Thoracic aorta (tissue), 2 donors: ENCODE measurements at regions not wholly inside any gene's neighbourhood (a gene's known extent, or its start where the extent isn't known, plus 50 kb on each side); places are given as distances from the start of the nearest gene placed in this dataset.

Experiments
- ATAC-seq: fragments of 150-250 bp; one replicate; pipeline ENCODE4 v1.8.0; 2017; ENCODE audit warnings: low read depth; ENCODE audit not compliant: insufficient number of reproducible peaks, low FRiP score
- DNase-seq: peaks from one replicate; pipeline ENCODE4 v3.0.0-alpha.2; 2020; ENCODE audit warnings: low spot score
- H3K27ac ChIP-seq, 2 donors: fragments of 200-600 bp; sonication (generic); 1 replicate in 1 of 2; 2 replicates in 1 of 2; pipeline ENCODE4 v1.5.1; 2016; ENCODE audit warnings: mild to moderate bottlenecking in 2 of 2, moderate library complexity in 2 of 2
- H3K27me3 ChIP-seq: fragments of 200-600 bp; sonication (generic); replicated peaks from 2 replicates; pipeline ENCODE4 v1.6.0; 2016; ENCODE audit warnings: mild to moderate bottlenecking; ENCODE audit not compliant: insufficient read depth
- H3K36me3 ChIP-seq: fragments of 200-600 bp; sonication (generic); one replicate; pipeline ENCODE4 v1.5.1; 2016
- H3K4me1 ChIP-seq, 2 donors: fragments of 200-600 bp; sonication (generic); 1 replicate in 1 of 2; 2 replicates in 1 of 2; pipeline versions ENCODE4 v1.5.1 to v1.6.0; 2016; ENCODE audit warnings: low read depth in 2 of 2, mild to moderate bottlenecking in 1 of 2; ENCODE audit not compliant: control insufficient read depth in 1 of 2
- H3K4me3 ChIP-seq: fragments of 200-600 bp; sonication (generic); 2 replicates; pipeline ENCODE4 v1.5.1; 2016; ENCODE audit warnings: mild to moderate bottlenecking
- H3K9me3 ChIP-seq: fragments of 200-600 bp; sonication (generic); 2 replicates; pipeline ENCODE4 v1.5.1; 2016
- TF ChIP-seq, protein P1 (sequence below): fragments of 200-600 bp; sonication (generic); IDR thresholded peaks from one replicate; pipeline ENCODE4 v1.5.1; 2019; ENCODE audit warnings: antibody characterized with exemption

DNA sequence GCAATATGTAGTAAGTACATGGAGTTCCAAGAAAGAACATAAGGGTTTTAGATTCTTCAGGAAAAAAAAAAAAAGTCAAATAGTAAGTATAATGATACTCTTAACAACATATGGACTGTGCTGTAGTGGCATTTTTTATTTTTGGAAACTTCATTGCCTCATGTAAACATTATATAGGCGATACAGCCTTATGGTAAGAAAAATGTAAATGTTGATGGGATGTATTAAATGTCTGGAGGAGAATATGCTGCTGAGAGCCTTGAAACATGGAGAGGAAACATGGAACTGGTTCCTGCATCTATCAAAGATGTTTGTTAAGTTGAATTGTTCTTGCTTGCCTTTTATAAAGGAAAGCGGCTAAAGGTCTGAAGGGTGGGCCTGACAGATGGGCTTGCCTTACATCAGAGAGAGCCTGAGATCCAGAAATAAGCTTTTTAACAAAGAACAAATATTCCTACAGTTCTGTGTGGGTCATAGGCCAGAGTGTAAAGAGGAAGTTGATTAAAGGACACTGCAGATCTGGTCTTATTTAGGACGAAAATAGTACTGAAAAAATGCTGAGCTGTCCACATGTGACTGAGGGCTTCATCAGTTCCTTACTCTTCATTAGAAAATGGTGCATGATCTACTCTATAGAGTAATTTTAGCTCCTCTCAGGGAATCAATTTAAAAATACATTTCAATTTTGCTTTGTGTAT is 448.1 kb upstream of the DCN start:
- H3K36me3 ChIP-seq = no peaks in the 10 kb centered on the region
- H3K4me1 ChIP-seq = no peaks in the 10 kb centered on the region
- H3K27ac ChIP-seq = no peak overlapping the region
- TF ChIP-seq, protein P1, sequence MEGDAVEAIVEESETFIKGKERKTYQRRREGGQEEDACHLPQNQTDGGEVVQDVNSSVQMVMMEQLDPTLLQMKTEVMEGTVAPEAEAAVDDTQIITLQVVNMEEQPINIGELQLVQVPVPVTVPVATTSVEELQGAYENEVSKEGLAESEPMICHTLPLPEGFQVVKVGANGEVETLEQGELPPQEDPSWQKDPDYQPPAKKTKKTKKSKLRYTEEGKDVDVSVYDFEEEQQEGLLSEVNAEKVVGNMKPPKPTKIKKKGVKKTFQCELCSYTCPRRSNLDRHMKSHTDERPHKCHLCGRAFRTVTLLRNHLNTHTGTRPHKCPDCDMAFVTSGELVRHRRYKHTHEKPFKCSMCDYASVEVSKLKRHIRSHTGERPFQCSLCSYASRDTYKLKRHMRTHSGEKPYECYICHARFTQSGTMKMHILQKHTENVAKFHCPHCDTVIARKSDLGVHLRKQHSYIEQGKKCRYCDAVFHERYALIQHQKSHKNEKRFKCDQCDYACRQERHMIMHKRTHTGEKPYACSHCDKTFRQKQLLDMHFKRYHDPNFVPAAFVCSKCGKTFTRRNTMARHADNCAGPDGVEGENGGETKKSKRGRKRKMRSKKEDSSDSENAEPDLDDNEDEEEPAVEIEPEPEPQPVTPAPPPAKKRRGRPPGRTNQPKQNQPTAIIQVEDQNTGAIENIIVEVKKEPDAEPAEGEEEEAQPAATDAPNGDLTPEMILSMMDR = no peak
- H3K9me3 ChIP-seq = no peaks in the 10 kb centered on the region
- ATAC-seq (no peak), DNase-seq (no peak)
- H3K27me3 ChIP-seq = no peaks in the 10 kb centered on the region
- no peak overlapping the region for H3K4me3 ChIP-seq

DNA sequence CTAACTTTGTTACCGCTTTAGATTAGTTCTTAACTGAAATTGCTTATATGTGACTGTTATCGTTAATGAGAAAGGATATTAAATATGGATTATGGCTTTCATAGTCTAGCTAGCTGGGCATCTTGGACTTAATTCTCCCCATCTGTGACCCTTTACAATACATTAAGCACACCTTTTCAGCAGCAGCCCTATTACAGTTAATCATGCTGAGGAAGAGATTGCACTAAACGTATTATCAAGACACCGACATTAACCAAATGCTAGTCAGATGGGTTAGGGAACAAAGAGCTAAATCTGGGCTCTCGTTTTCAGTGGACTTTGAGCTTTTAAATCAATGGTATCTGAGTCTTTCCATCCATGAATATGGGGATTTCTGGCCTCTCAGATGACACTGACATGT is 447.5 kb upstream of the DCN start:
- no peak for DNase-seq
- TF ChIP-seq, protein P1 = no peak
- Histone ChIP-seq H3K4me3 (no peak overlapping the region), H3K4me1 (no peaks in the 10 kb centered on the region), H3K9me3 (no peaks in the 10 kb centered on the region), H3K36me3 (no peaks in the 10 kb centered on the region), H3K27me3 (no peaks in the 10 kb centered on the region), H3K27ac (no peak overlapping the region)
- no peak for ATAC-seq

DNA sequence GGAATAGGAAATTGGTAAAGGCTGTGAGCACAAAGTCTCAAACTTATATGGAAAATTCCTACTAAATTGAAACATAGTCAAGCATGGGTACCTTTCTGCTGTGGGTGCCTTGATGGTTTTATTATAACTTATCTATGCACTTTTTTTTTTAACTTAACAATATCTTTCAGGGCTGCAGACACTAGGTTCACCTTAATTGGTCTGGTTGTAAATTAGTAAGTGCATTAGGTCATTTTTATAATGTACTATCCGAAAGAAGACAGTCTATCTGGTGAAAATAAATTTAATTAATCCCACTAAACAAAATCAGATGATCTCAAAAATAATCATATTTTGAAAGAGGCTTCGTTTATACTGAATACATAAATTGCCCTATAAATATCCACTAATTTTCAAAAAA is 446.8 kb upstream of the DCN start:
- Histone ChIP-seq H3K27ac (no peak overlapping the region), H3K4me1 (no peaks in the 10 kb centered on the region), H3K36me3 (no peaks in the 10 kb centered on the region), H3K27me3 (no peaks in the 10 kb centered on the region), H3K4me3 (no peak overlapping the region), H3K9me3 (no peaks in the 10 kb centered on the region)
- TF ChIP-seq, protein P1 = no peak
- no peak for ATAC-seq
- DNase-seq = no peak

DNA sequence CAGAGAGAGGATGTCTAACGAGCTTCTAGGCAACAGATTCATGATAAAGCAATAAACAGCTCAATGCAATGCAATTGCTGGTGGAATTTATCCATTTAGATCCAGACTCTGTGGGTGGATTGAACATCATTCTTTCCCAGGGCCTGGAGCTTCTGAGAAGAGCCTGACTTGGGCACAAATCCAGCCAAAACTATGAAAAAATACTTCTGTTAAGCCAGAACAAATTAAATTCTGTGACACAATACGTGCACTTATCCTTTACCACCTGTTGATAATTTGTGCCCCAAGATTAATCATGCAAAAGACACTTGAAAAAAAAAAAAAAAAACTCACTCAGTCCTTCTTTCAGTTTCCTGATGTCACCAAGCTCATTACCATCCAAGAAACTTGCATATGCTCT is 446.0 kb upstream of the DCN start:
- no peak for ATAC-seq
- Histone ChIP-seq H3K27me3 (no peaks in the 10 kb centered on the region), H3K9me3 (no peaks in the 10 kb centered on the region), H3K4me1 (no peaks in the 10 kb centered on the region), H3K4me3 (no peak overlapping the region), H3K27ac (no peak overlapping the region), H3K36me3 (no peaks in the 10 kb centered on the region)
- DNase-seq = no peak
- TF ChIP-seq, protein P1 = no peak

DNA sequence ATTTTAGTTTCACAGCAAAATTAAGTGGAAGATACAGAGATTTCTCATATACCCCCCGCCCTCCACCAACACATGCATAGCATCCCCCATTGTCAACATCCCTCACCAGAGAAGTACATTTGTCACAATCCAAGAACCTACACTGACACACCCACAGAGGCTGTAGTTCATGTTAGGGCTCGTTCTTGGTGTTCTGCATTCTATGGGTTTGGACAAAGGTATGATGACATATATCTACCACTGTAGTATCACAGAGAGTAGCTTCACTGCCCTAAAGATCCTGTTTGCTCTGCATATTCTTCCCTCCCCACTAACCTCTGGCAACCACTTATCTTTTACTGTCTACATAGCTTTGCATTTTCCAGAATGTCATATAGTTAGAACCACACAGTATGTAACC is 444.6 kb upstream of the DCN start:
- DNase-seq (no peak), ATAC-seq (no peak)
- Histone ChIP-seq H3K9me3 (no peaks in the 10 kb centered on the region), H3K27ac (no peak overlapping the region), H3K4me3 (no peak overlapping the region), H3K27me3 (no peaks in the 10 kb centered on the region), H3K4me1 (no peaks in the 10 kb centered on the region), H3K36me3 (no peaks in the 10 kb centered on the region)
- TF ChIP-seq, protein P1 = no peak
